H9 (cell line): ENCODE measurements at regions not wholly inside any gene's neighbourhood (a gene's known extent, or its start where the extent isn't known, plus 50 kb on each side); places are given as distances from the start of the nearest gene placed in this dataset.

Source experiments
- DNase-seq: peaks from one replicate; pipeline ENCODE4 v3.0.0-alpha.2; 2017
- H2AFZ ChIP-seq: one replicate; pipeline ENCODE4 v1.6.1; 2013; ENCODE audit warnings: mild to moderate bottlenecking, low read length, control low read depth, moderate library complexity
- H2AK5ac ChIP-seq: 2 replicates; pipeline ENCODE4 v1.6.1; 2013; ENCODE audit warnings: low read length, control low read depth, mixed read lengths; ENCODE audit not compliant: insufficient read length
- H2BK120ac ChIP-seq: one replicate; pipeline ENCODE4 v1.6.1; 2013; ENCODE audit warnings: low read depth, mild to moderate bottlenecking, low read length, control low read depth, inconsistent platforms; ENCODE audit not compliant: poor library complexity, severe bottlenecking
- H2BK12ac ChIP-seq: 2 replicates; pipeline ENCODE4 v1.6.1; 2013; ENCODE audit warnings: low read length, control low read depth, mixed read lengths, low read depth; ENCODE audit not compliant: insufficient read length
- H2BK15ac ChIP-seq: 2 replicates; pipeline ENCODE4 v1.6.1; 2013; ENCODE audit warnings: low read depth, low read length, control low read depth
- H2BK20ac ChIP-seq: one replicate; pipeline ENCODE4 v1.6.1; 2013; ENCODE audit warnings: low read depth, mild to moderate bottlenecking, low read length, control low read depth, inconsistent platforms; ENCODE audit not compliant: poor library complexity, severe bottlenecking
- H2BK5ac ChIP-seq: 2 replicates; pipeline ENCODE4 v1.6.1; 2013; ENCODE audit warnings: low read length, control low read depth, mixed read lengths; ENCODE audit not compliant: insufficient read length
- H3K14ac ChIP-seq: 2 replicates; pipeline ENCODE4 v1.6.1; 2013; ENCODE audit warnings: low read length, control low read depth; ENCODE audit not compliant: insufficient read depth
- H3K18ac ChIP-seq: 2 replicates; pipeline ENCODE4 v1.6.1; 2013; ENCODE audit warnings: low read depth, mild to moderate bottlenecking, mixed read lengths, low read length, control low read depth; ENCODE audit not compliant: insufficient read length
- H3K23ac ChIP-seq: 2 replicates; pipeline ENCODE4 v1.6.1; 2013; ENCODE audit warnings: low read length, control low read depth, mixed read lengths, low read depth; ENCODE audit not compliant: insufficient read length
- H3K23me2 ChIP-seq: 2 replicates; pipeline ENCODE4 v1.6.1; 2013; ENCODE audit warnings: low read depth, mild to moderate bottlenecking, mixed read lengths, low read length, control low read depth; ENCODE audit not compliant: insufficient read length, poor library complexity, severe bottlenecking
- H3K27ac ChIP-seq: 2 replicates; pipeline ENCODE4 v1.5.1; 2013; ENCODE audit warnings: low read length, control low read depth, mixed read lengths, low read depth; ENCODE audit not compliant: insufficient read length
- H3K27me3 ChIP-seq: 2 replicates; pipeline ENCODE4 v1.6.1; 2013; ENCODE audit warnings: low read length, control low read depth, inconsistent platforms; ENCODE audit not compliant: insufficient read depth
- H3K4ac ChIP-seq: 2 replicates; pipeline ENCODE4 v1.6.1; 2013; ENCODE audit warnings: low read depth, mild to moderate bottlenecking, control low read depth, inconsistent platforms, low read length, moderate library complexity
- H3K4me1 ChIP-seq: 2 replicates; pipeline ENCODE4 v1.6.1; 2013; ENCODE audit warnings: low read length, control low read depth, inconsistent platforms; ENCODE audit not compliant: insufficient read depth
- H3K4me2 ChIP-seq: 2 replicates; pipeline ENCODE4 v1.6.1; 2013; ENCODE audit warnings: low read length, control low read depth, mixed read lengths; ENCODE audit not compliant: insufficient read length, insufficient read depth
- H3K56ac ChIP-seq: 2 replicates; pipeline ENCODE4 v1.6.1; 2013; ENCODE audit warnings: low read depth, mild to moderate bottlenecking, mixed read lengths, low read length, control low read depth; ENCODE audit not compliant: insufficient read length
- H3K79me1 ChIP-seq: 2 replicates; pipeline ENCODE4 v1.6.1; 2013; ENCODE audit warnings: low read depth, mild to moderate bottlenecking, moderate library complexity, low read length, control low read depth, inconsistent platforms; ENCODE audit not compliant: insufficient read depth, poor library complexity, severe bottlenecking
- H3K79me2 ChIP-seq: 2 replicates; pipeline ENCODE4 v1.6.1; 2013; ENCODE audit warnings: low read length, control low read depth, inconsistent platforms; ENCODE audit not compliant: insufficient read depth
- H3K9ac ChIP-seq: 2 replicates; pipeline ENCODE4 v1.6.1; 2013; ENCODE audit warnings: low read length, control low read depth, mixed read lengths; ENCODE audit not compliant: insufficient read length; ENCODE audit errors: extremely low read depth
- H3K9me3 ChIP-seq: one replicate; pipeline ENCODE4 v1.6.1; 2013; ENCODE audit warnings: low read depth, low read length, inconsistent platforms; ENCODE audit not compliant: control insufficient read depth
- H3T11ph ChIP-seq: one replicate; pipeline ENCODE4 v1.6.1; 2013; ENCODE audit warnings: mild to moderate bottlenecking, low read length, control low read depth, inconsistent platforms
- H4K20me1 ChIP-seq: one replicate; pipeline ENCODE4 v1.6.1; 2013; ENCODE audit not compliant: control insufficient read depth, insufficient read length, insufficient read depth
- H4K5ac ChIP-seq: 2 replicates; pipeline ENCODE4 v1.6.1; 2013; ENCODE audit warnings: low read depth, mild to moderate bottlenecking, mixed read lengths, low read length, control low read depth; ENCODE audit not compliant: insufficient read length
- H4K8ac ChIP-seq: replicated peaks from 2 replicates; pipeline ENCODE4 v1.6.1; 2013; ENCODE audit warnings: low read length, control low read depth, mixed read lengths, low read depth; ENCODE audit not compliant: insufficient read length
- H4K91ac ChIP-seq: 2 replicates; pipeline ENCODE4 v1.6.1; 2013; ENCODE audit warnings: low read depth, mild to moderate bottlenecking, moderate library complexity, mixed read lengths, low read length, control low read depth; ENCODE audit not compliant: insufficient read length
- H3K27ac Mint-ChIP-seq, 3 experiments: 2 replicates in 2 of 3; 3 replicates in 1 of 3; pipeline ENCODE4 v1.8.0; 2020 to 2021; ENCODE audit warnings: mixed read lengths in 3 of 3, mild to moderate bottlenecking in 1 of 3, moderate library complexity in 1 of 3
- H3K27me3 Mint-ChIP-seq: 2 replicates; pipeline ENCODE4 v1.8.0; 2021; ENCODE audit warnings: low read depth, mild to moderate bottlenecking, moderate library complexity, mixed read lengths
- H3K36me3 Mint-ChIP-seq, 3 experiments: 2 replicates in 2 of 3; 3 replicates in 1 of 3; pipeline ENCODE4 v1.8.0; 2020 to 2021; ENCODE audit warnings: low read depth in 3 of 3, mixed read lengths in 3 of 3; ENCODE audit not compliant: insufficient read depth in 1 of 3
- H3K4me1 Mint-ChIP-seq, 2 experiments: 2 replicates each; pipeline ENCODE4 v1.8.0; 2020; ENCODE audit warnings: mixed read lengths in 2 of 2
- H3K4me3 Mint-ChIP-seq, 2 experiments: 2 replicates in 1 of 2; 3 replicates in 1 of 2; pipeline ENCODE4 v1.8.0; 2020 to 2021; ENCODE audit warnings: mild to moderate bottlenecking in 2 of 2, mixed read lengths in 2 of 2, moderate library complexity in 1 of 2
- H3K9me3 Mint-ChIP-seq, 2 experiments: 2 replicates in 1 of 2; 3 replicates in 1 of 2; pipeline ENCODE4 v1.8.0; 2020; ENCODE audit warnings: mild to moderate bottlenecking in 2 of 2, mixed read lengths in 2 of 2, moderate library complexity in 1 of 2
- CTCF ChIP-seq: fragments of 200-600 bp; sonication (generic); conservative IDR thresholded peaks from 3 replicates; pipeline ENCODE4 v1.8.0; 2021; ENCODE audit warnings: antibody characterized with exemption, mild to moderate bottlenecking
- WGBS: extraction: QIAGEN DNeasy Blood & Tissue Kit; methylation state at CpG from one replicate; pipeline ENCODE4 v1.1.7; 2013; ENCODE audit warnings: missing lambda C conversion rate, low lambda C conversion rate, mixed read lengths; ENCODE audit not compliant: insufficient read length; ENCODE audit errors: extremely low coverage; 5-methylcytosine and 5-hydroxymethylcytosine counted together

- no peaks in the 10 kb centered on the region for H3K4me1 Mint-ChIP-seq
- Histone ChIP-seq H2BK15ac (no peak overlapping the region), H3K27ac (no peak overlapping the region), H3K56ac (no peak overlapping the region), H2AFZ (no peak overlapping the region), H3K23me2 (no peaks in the 10 kb centered on the region), H3K27me3 (no peaks in the 10 kb centered on the region), H2BK5ac (no peak overlapping the region), H3K23ac (no peak overlapping the region), H3K9me3 (no peaks in the 10 kb centered on the region), H2AK5ac (no peak overlapping the region), H3K79me2 (no peaks in the 10 kb centered on the region), H3K18ac (no peak overlapping the region), H4K5ac (no peak overlapping the region), H3K4ac (no peak overlapping the region), H3K9ac (no peak overlapping the region), H2BK20ac (no peak overlapping the region), H2BK12ac (no peak overlapping the region), H4K91ac (no peak overlapping the region), H3T11ph (no peak overlapping the region), H2BK120ac (no peak overlapping the region), H3K79me1 (no peaks in the 10 kb centered on the region), H3K14ac (no peak overlapping the region), H3K4me1 (no peaks in the 10 kb centered on the region), H4K8ac (no peak overlapping the region), H3K4me2 (no peak overlapping the region), H4K20me1 (no peaks in the 10 kb centered on the region)
- WGBS: no CpG with 5 or more reads among the region's 1 CpG
- H3K4me3 Mint-ChIP-seq: no peak overlapping the region
- H3K9me3 Mint-ChIP-seq: peaks cover 5 to 8% of the 10 kb centered on the region in 2 experiments
- H3K36me3 Mint-ChIP-seq: peaks cover 0 to 7% (median 3%) of the 10 kb centered on the region in 3 experiments; a peak in 2 of 7 replicates
- TF ChIP-seq CTCF: no peak
- no peak overlapping the region for H3K27ac Mint-ChIP-seq
- DNase-seq: no peak
- no peaks in the 10 kb centered on the region for H3K27me3 Mint-ChIP-seq
These were observed 458.4 kb downstream of the TBC1D4 start for GRCh38 chr13:75023609-75024008.
